PC-3 (cell line): ENCODE measurements at regions not wholly inside any gene's neighbourhood (a gene's known extent, or its start where the extent isn't known, plus 50 kb on each side); places are given as distances from the start of the nearest gene placed in this dataset.

Source experiments
- CTCF ChIP-seq: fragments of 300-600 bp; sonication (generic); conservative IDR thresholded peaks from 2 replicates; pipeline ENCODE4 v1.5.1; 2017; ENCODE audit warnings: antibody characterized with exemption, low read depth, mild to moderate bottlenecking, low read length
- EZH2 ChIP-seq: fragments of 300-600 bp; sonication (generic); IDR thresholded peaks from one replicate; pipeline ENCODE4 v1.6.1; 2017; ENCODE audit warnings: antibody characterized with exemption, mild to moderate bottlenecking, low read length; ENCODE audit not compliant: unreplicated experiment
- EZH2phosphoT487 ChIP-seq: fragments of 300-600 bp; sonication (generic); IDR thresholded peaks from 2 replicates; pipeline ENCODE4 v1.6.1; 2018; ENCODE audit warnings: mild to moderate bottlenecking, antibody characterized with exemption, low read length, borderline replicate concordance

GRCh38 chr7:113282875-113283274, 164.5 kb upstream of the SMIM30 start:
- TF ChIP-seq EZH2: no peak
- no peak for TF ChIP-seq CTCF
- TF ChIP-seq EZH2phosphoT487: no peak
